ENCODE measurements at regions not wholly inside any gene's neighbourhood (a gene's known extent, or its start where the extent isn't known, plus 50 kb on each side); places are given as distances from the start of the nearest gene placed in this dataset.

- TF ChIP-seq CTCF (IDR thresholded peaks at IDR 0.05; ENCODE audit: borderline replicate concordance, extremely low read depth, low read length, poor library complexity, severe bottlenecking) (no peak), EZH2 (IDR thresholded peaks at IDR 0.05; ENCODE audit: borderline replicate concordance, low read depth, low read length, severe bottlenecking) (no peak)
Observed at GRCh38 chr3:168548719-168549118, 453.0 kb upstream of the GOLIM4 start.
